ENCODE measurements at regions not wholly inside any gene's neighbourhood (a gene's known extent, or its start where the extent isn't known, plus 50 kb on each side); places are given as distances from the start of the nearest gene placed in this dataset.

GRCh38 chr4:57492251-57492878, 382.2 kb upstream of the IGFBP7 start:
- intact Hi-C loops (cut with DNase I), result no loop called here
- no peak for ATAC-seq
- DNase-seq, result no peak

- ATAC-seq, result no peak
- no peak for DNase-seq
- intact Hi-C loops (cut with DNase I), result no loop called here
Observed at GRCh38 chr4:57491388-57491787, 381.2 kb upstream of the IGFBP7 start.

GRCh38 chr4:57490520-57491255, 380.5 kb upstream of the IGFBP7 start:
- ATAC-seq (peak; percentile 34 to 61), DNase-seq (no peak)
- intact Hi-C loops (cut with DNase I), result no loop called here

GRCh38 chr4:57488366-57489162, 378.4 kb upstream of the IGFBP7 start:
- no peak for ATAC-seq
- intact Hi-C loops (cut with DNase I), result no loop called here

GRCh38 chr4:57475424-57475823, 365.2 kb upstream of the IGFBP7 start:
- DNase-seq (no peak), ATAC-seq (no peak)
- intact Hi-C loops (cut with DNase I), result no loop called here

More at GRCh38 chr4:57488366-57489162, 378.4 kb upstream of the IGFBP7 start:
- DNase-seq, result no peak

GRCh38 chr4:57465321-57466056, 355.3 kb upstream of the IGFBP7 start:
- intact Hi-C loops (cut with DNase I), result no loop called here
- ATAC-seq (no peak), DNase-seq (no peak)

GRCh38 chr4:57462843-57463242, 352.7 kb upstream of the IGFBP7 start:
- intact Hi-C loops (cut with DNase I), result no loop called here
- ATAC-seq (no peak), DNase-seq (no peak)

GRCh38 chr4:57460967-57461366, 350.8 kb upstream of the IGFBP7 start:
- ATAC-seq, result no peak
- DNase-seq, result no peak
- intact Hi-C loops (cut with DNase I), result no loop called here

GRCh38 chr4:57448901-57449300, 338.7 kb upstream of the IGFBP7 start:
- intact Hi-C loops (cut with DNase I), result no loop called here
- DNase-seq (no peak), ATAC-seq (no peak)

- intact Hi-C loops (cut with DNase I), result no loop called here
- DNase-seq, result no peak
- no peak for ATAC-seq
Observed at GRCh38 chr4:57448452-57448851, 338.3 kb upstream of the IGFBP7 start.

- ATAC-seq (no peak), DNase-seq (no peak)
- intact Hi-C loops (cut with DNase I), result no loop called here
Observed at GRCh38 chr4:57446266-57446665, 336.1 kb upstream of the IGFBP7 start.

- intact Hi-C loops (cut with DNase I), result no loop called here
- no peak for ATAC-seq
- no peak for DNase-seq
Observed at GRCh38 chr4:57445686-57446085, 335.5 kb upstream of the IGFBP7 start.

- ATAC-seq (no peak), DNase-seq (no peak)
- intact Hi-C loops (cut with DNase I), result no loop called here
Observed at GRCh38 chr4:57444671-57445070, 334.5 kb upstream of the IGFBP7 start.

- ATAC-seq, result no peak
- intact Hi-C loops (cut with DNase I), result no loop called here
- no peak for DNase-seq
Observed at GRCh38 chr4:57443787-57444186, 333.6 kb upstream of the IGFBP7 start.

- DNase-seq (no peak), ATAC-seq (no peak)
- intact Hi-C loops (cut with DNase I), result no loop called here
Observed at GRCh38 chr4:57443308-57443707, 333.1 kb upstream of the IGFBP7 start.

GRCh38 chr4:57442831-57443291, 332.7 kb upstream of the IGFBP7 start:
- intact Hi-C loops (cut with DNase I), result no loop called here
- peak; percentile 23 to 50 for ATAC-seq
- DNase-seq, result no peak

GRCh38 chr4:57442241-57442640, 332.1 kb upstream of the IGFBP7 start:
- intact Hi-C loops (cut with DNase I), result no loop called here
- ATAC-seq (no peak), DNase-seq (no peak)

- ATAC-seq (no peak), DNase-seq (no peak)
- intact Hi-C loops (cut with DNase I), result no loop called here
Observed at GRCh38 chr4:57437649-57438048, 327.5 kb upstream of the IGFBP7 start.

GRCh38 chr4:57435300-57435699, 325.1 kb upstream of the IGFBP7 start:
- intact Hi-C loops (cut with DNase I), result no loop called here
- no peak for DNase-seq
- ATAC-seq, result no peak

- ATAC-seq (no peak), DNase-seq (no peak)
- intact Hi-C loops (cut with DNase I), result no loop called here
Observed at GRCh38 chr4:57430726-57431125, 320.5 kb upstream of the IGFBP7 start.

All from left cardiac atrium (tissue), 4 donors.